LNCAP (cell line): ENCODE measurements at regions not wholly inside any gene's neighbourhood (a gene's known extent, or its start where the extent isn't known, plus 50 kb on each side); places are given as distances from the start of the nearest gene placed in this dataset.

Experiments
- TF ChIP-seq, protein P1 (sequence below): fragments of 450-650 bp; IDR thresholded peaks from 2 replicates; pipeline ENCODE4 v1.5.1; 2017; ENCODE audit warnings: mild to moderate bottlenecking

DNA sequence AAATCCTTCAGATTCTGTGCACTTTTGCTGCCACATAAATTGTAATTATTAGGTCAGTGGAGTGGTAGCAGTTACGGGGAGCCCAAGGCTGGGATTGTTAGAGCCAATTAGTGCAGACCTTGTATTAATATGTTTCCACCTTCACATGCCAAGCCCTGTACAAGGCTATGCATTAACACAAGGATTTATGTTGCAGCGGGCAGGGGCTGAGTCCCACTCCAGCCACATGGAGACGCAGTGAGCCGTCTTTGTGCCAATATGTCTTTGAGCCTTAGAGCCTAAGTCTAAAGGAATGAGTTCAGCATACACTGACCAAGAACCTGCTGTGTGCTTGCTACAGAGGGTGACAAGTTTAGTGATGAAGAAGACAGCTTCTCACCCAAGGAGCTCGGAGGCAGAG is 238.2 kb downstream of the TSN start:
- TF ChIP-seq, protein P1, sequence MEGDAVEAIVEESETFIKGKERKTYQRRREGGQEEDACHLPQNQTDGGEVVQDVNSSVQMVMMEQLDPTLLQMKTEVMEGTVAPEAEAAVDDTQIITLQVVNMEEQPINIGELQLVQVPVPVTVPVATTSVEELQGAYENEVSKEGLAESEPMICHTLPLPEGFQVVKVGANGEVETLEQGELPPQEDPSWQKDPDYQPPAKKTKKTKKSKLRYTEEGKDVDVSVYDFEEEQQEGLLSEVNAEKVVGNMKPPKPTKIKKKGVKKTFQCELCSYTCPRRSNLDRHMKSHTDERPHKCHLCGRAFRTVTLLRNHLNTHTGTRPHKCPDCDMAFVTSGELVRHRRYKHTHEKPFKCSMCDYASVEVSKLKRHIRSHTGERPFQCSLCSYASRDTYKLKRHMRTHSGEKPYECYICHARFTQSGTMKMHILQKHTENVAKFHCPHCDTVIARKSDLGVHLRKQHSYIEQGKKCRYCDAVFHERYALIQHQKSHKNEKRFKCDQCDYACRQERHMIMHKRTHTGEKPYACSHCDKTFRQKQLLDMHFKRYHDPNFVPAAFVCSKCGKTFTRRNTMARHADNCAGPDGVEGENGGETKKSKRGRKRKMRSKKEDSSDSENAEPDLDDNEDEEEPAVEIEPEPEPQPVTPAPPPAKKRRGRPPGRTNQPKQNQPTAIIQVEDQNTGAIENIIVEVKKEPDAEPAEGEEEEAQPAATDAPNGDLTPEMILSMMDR = no peak

DNA sequence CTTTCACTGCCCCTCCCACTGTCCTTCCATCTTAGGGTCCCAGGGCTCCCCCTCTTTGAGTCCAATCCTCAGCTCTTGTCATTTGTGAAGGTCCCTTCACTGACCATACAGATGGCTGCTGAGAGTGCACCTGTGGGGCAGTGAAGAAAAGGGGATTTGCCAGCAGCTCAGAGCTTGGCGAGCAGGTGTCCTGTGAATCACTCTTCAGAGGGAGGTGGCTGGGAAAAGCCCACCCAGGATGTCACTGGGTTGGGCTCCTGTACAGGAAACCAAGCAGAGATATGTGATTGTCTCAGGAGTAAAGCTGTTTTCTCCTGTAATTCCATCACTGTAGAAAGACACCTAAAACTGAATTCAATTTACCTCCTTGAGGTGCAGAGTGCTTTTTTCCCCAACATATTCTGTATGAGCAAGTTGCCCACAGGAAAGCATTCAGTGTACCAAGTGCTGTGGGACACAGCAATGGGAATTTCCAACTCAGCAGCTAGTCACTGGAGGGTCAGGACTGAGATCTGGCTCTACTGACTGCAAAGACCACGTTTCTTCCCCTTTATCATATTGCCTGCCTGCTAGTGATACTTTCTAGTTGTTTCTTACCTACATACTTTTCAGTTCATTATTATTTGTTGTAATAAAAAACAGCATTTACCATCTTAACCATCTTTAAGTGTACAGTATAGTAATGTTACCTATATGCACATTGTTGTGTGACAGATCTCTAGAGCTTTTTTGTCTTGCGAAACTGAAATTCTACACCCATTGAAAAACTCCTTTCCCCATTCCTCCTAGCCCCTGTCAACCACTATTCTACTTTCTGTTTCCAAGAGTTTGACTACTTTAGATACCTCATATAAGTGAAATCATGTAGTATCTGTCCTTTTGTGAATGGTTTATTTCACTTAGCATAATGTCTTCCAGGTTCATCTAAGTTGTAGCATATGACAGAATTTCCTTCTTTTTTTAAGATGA is 239.1 kb downstream of the TSN start:
- TF ChIP-seq, protein P1 = no peak

DNA sequence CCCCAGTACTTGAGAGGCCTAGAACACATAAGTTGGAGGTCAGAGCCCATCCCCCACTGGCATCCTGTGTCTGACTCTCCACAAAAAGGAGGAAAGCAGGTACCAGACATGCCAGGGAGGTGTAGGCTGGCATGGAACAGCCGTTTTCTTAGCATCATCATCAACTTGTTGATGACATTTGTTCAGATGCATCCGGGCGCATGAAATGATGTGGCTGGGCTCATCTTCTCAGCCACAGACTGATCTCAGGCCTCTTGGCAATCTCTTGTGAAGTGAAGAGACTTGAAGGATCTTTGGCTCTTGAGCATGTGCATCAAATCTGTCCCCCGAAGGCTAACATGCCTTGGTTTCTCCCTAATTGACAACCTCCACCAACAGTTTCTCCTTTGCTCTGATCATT is 243.3 kb downstream of the TSN start:
- TF ChIP-seq, protein P1 = no peak

DNA sequence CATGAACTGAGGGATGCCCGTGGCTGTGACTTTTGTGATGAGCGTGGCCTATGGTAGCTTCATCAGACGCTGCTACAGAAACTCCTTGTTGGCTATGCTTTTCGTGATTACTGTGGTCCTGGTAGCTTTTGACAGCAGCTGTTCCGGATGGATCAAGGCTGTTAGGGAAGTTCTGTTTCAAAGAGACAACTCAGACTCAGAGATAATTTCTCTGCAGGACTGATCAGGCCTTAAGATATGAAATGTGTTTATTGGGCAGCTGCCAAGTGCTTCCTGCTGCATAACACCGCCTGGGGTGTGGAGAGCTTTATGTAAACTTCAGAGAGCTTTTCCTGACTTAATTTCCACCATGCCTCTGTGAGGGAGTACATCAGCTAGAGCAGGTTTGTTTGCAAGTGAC is 243.8 kb downstream of the TSN start:
- TF ChIP-seq, protein P1 = no peak

DNA sequence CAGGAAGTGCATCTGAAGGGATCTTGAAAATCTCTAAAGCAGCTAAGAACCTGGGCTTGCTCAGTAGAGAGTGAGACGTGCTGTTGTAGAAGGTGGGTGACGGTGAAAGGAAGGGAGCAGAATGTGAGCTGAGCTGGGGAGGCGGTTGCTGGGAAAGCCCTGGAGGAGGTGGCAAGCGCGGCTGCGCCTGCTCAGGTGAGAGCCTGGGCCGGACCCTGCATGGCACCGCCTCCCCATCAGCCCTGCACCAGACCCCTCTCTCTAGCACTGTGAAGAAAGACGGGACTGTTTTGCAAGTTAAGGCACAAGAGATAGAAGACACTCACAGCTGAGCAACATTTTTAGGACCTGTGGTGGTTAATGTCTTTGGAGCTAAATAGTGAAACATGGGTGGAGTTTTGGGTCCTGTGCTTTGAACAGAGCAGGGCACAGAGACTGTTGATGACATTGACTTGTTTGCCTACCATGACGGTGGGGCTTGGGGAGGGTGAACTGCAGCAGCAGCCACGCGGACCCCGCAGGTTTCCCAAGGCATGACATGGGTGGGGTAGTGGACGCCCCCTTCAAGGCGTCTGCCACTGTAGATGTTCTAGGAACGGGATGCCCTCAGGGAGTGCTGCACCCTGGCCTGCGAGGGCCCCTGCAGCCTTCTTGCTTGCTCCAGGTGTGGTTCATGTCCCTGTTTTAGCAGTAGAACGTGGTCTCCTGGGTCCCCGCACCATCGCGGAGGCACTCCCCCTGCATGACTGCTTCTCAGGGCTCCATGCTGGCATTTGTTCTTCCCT is 245.3 kb downstream of the TSN start:
- TF ChIP-seq, protein P1 = no peak

DNA sequence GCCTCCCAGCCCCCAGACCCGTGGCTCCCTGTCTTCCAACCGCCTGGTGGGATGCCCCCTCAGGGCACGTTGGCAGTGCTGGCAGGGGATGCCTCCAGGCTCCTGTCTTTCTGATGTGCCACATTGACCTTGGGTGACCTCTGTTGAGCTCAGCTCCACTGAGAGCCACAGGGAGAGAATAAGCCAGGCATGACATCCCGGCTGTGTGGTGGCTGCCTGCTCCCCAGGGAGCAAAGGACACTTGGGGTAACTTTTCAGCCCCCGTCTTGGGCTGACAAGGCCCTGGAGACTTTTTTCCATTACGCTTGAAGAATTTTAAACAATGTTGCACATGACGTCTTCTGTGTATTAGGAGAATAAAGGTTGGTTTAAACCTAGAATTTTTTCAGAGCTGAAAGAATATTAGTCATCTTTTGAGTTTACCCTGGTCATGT is 246.0 kb downstream of the TSN start:
- TF ChIP-seq, protein P1 = no peak

DNA sequence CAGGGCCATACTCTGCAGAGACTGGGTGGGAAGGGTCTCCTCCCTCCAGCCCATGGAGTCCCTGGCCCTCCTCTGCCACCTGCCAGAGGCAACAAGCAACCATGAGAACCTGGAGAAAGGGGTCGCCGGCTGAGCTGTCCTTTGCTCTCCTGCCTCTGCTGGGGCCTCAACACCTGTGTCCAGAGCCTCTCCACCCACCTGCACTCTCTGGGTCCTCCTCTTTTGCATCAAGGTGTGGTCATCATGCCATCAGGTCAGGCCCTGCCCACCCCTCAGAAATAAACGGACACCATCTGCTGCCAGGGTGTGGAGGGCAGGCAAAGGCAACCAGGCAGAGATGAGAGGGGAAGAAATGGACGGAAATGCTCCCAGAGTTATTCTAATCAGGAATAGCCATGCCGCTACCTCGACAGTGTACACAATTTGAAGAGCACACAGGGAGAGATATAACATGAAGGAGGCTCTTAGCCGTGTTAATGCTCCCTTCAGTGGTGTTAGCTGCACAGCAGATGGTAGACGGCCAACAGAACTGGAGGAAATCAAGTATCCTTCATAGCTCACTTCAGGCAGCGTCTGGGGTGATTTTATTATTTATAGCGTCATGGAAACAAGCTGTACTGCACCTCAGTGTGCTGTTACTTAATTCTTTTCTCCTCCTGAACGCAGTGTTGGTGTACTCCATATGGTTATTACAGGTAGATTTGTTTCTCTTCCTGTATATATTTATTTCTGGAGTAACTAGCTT is 247.9 kb downstream of the TSN start:
- TF ChIP-seq, protein P1 = no peak
